Lower leg skin (tissue), 3 donors: ENCODE measurements at regions not wholly inside any gene's neighbourhood (a gene's known extent, or its start where the extent isn't known, plus 50 kb on each side); places are given as distances from the start of the nearest gene placed in this dataset.

Experiments used
- POLR2A ChIP-seq, 2 donors: fragments of 450-650 bp; IDR thresholded peaks; one replicate each; pipeline ENCODE4 v1.6.1; 2016 to 2017; ENCODE audit warnings: antibody characterized with exemption in 2 of 2, mild to moderate bottlenecking in 1 of 2, moderate library complexity in 1 of 2
- TF ChIP-seq, protein P1 (sequence below), 3 donors: fragments of 450-650 bp; IDR thresholded peaks; one replicate each; pipeline ENCODE4 v1.5.1; 2016; ENCODE audit warnings: antibody characterized with exemption in 3 of 3, mild to moderate bottlenecking in 3 of 3, moderate library complexity in 2 of 3

DNA sequence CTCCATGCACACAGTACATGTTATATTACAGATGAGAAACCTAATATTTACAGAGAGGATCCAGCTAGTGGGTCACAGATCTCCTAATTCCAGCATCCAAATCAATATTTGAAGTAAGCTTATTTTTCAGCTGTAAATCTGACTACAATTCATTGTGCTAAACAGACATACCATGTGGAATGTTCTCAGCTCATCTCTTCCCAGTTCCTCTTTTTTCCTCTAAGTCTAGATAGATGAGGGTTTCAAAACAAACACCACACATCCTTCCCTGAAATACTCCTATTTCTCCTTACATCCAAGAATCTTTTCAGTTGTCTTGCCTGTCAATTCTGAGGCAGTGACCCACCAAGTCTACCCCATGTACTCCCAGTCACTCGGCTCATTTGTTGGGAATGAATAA, 200.7 kb upstream of the PIK3C3 start:
- no peak for TF ChIP-seq POLR2A (IDR thresholded peaks at IDR 0.05)
- TF ChIP-seq, protein P1, sequence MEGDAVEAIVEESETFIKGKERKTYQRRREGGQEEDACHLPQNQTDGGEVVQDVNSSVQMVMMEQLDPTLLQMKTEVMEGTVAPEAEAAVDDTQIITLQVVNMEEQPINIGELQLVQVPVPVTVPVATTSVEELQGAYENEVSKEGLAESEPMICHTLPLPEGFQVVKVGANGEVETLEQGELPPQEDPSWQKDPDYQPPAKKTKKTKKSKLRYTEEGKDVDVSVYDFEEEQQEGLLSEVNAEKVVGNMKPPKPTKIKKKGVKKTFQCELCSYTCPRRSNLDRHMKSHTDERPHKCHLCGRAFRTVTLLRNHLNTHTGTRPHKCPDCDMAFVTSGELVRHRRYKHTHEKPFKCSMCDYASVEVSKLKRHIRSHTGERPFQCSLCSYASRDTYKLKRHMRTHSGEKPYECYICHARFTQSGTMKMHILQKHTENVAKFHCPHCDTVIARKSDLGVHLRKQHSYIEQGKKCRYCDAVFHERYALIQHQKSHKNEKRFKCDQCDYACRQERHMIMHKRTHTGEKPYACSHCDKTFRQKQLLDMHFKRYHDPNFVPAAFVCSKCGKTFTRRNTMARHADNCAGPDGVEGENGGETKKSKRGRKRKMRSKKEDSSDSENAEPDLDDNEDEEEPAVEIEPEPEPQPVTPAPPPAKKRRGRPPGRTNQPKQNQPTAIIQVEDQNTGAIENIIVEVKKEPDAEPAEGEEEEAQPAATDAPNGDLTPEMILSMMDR (IDR thresholded peaks at IDR 0.05), result no peak
